ENCODE measurements at regions not wholly inside any gene's neighbourhood (a gene's known extent, or its start where the extent isn't known, plus 50 kb on each side); places are given as distances from the start of the nearest gene placed in this dataset.

DNA sequence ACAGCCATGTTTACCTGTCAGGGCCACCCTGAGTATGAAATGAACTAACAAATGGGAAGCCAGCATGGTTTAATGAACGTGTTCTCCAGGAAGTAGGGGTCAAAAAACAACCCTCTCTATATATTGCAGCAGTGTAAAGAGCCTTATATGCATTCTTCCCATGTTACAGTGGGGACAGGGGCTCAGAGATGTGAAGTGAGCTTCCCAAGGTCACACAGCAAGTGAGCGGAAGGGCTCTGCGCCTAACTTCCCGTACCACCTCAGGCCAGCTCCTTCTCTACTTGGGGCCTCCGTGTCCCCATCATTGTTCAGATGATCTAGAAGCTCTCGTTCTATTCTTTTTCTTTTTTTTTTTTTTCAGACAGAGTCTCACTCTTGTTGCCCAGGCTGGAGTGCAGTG is 105.1 kb upstream of the MAP1LC3B2 start:
- Mint-ChIP-seq H3K9me3 (no peaks in the 10 kb centered on the region), H3K4me3 (no peak overlapping the region), H3K36me3 (no peaks in the 10 kb centered on the region), H3K27me3 (no peaks in the 10 kb centered on the region), H3K27ac (no peak overlapping the region), H3K4me1 (ENCODE audit: low read depth) (no peaks in the 10 kb centered on the region)
- intact Hi-C loops (cut with micrococcal nuclease): no loop called here
- DNase-seq: no peak
- ChIA-PET POLR2A (no interaction called here), CTCF (interaction anchor here (0.9 kb wide), 1 partner anchor 146 kb away, joined by 3 read pairs; no protein-coding TSS in a partner anchor)

DNA sequence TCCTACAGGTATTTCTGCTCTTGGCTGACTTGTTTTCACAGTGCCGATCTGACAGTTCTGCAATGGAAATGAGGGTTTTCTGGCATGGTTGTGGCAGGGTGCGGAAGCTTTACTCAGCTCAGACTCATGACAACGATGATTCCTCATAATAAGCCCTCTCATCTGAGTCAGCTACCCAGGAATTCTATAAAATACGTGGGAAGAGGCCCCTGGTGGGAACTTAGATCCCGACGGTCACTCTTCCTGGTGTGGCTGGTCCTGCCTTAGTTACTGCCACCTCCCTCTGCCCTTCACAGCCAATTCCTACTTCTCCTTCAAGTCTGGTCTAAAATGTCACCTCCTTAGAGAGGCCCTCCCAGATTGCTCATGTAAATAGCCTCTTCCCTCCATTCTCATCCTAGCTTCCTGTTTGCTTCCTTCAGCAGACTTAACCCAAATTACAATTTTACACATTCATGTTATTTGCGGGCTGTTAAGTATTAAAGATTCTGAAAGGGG is 104.2 kb upstream of the MAP1LC3B2 start:
- intact Hi-C loops (cut with micrococcal nuclease): no loop called here
- Mint-ChIP-seq H3K4me1 (ENCODE audit: low read depth) (no peaks in the 10 kb centered on the region), H3K27ac (no peak overlapping the region)

DNA sequence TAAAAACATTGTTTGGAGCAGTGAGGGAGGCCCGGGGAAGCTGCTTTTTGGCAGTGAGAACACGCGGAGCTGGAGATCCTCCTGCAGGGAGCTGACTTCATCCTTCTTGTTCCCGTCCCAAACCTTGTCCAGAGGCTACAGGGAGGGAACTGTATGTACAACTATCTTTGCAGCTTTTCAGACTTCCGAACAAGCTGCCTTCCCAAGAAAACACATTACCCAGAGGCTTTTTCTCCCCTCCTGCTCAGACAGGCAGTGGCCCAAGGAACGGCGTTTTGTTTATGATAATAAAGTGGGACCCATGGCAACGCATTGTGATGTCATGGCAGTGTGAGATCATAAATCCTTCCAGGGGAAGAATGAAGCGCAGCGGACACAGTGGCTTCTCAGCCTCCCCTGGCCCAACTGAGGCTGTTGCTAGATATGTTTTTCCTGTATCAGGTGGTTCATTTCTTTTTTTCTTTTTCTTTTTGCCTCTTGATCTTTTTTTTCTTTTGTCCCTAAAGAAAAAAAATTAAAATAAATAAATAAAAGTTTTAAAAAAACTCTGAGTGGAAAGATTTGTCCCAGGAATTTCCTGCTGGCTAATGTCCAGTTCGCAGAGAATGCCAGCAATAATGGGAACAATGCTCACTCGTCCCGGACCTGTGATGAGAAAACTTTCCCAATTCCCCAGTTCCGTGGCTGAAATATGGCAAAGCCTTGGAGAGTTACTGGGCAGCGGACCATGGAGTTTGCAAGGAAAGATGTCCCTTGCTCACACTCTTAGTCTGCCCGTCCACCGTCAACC is 103.4 kb upstream of the MAP1LC3B2 start:
- Mint-ChIP-seq H3K36me3 (no peaks in the 10 kb centered on the region), H3K4me3 (no peak overlapping the region), H3K27ac (no peak overlapping the region), H3K4me1 (ENCODE audit: low read depth) (no peaks in the 10 kb centered on the region), H3K27me3 (no peaks in the 10 kb centered on the region), H3K9me3 (no peaks in the 10 kb centered on the region)
- ChIA-PET POLR2A (no interaction called here), CTCF (no interaction called here)
- DNase-seq: no peak
- intact Hi-C loops (cut with micrococcal nuclease): no loop called here

More for the DNA sequence above, 104.2 kb upstream of the MAP1LC3B2 start:
- Mint-ChIP-seq H3K4me3 (no peak overlapping the region), H3K27me3 (no peaks in the 10 kb centered on the region), H3K36me3 (no peaks in the 10 kb centered on the region), H3K9me3 (no peaks in the 10 kb centered on the region)
- no peak for DNase-seq
- ChIA-PET POLR2A (no interaction called here), CTCF (no interaction called here)

DNA sequence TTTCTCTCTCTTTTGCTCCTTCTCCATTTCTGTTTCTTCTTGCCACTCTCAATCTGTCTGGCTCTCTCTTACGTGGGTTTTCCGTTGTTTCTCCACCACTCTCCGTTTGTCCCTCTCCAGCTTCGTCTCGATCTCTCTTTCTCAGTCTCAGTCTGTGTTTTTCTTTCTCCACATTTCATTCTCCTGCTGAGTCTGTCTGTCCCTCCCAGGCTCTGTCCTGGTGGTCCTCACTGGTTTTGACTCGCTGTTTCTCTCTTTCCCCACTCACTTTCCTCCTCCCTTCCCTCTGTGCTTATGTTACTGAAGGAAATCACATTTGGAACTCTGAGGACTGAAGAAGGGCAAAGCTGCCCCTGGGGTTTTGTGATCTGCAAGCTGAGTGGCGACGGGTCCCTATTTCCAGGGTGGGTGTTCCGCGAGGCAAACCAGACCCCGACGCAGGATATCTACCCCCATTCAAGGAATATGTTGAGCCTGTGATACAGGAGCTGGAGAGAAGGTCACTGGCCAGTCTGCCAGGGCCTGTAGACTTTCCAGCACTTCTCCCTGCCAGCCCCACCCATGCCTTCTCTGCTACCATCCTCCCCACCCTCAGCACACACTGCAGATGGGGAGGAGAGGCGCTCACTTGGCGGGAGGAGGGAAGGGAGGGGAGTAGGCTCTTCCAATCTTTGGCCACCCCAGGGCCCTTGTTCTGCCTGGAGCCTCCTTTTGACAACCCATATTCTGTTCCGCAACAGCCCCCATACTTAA is 102.7 kb upstream of the MAP1LC3B2 start:
- H3K4me1 Mint-ChIP-seq (ENCODE audit: low read depth): no peaks in the 10 kb centered on the region
- intact Hi-C loops (cut with micrococcal nuclease): no loop called here
- POLR2A ChIA-PET: no interaction called here

DNA sequence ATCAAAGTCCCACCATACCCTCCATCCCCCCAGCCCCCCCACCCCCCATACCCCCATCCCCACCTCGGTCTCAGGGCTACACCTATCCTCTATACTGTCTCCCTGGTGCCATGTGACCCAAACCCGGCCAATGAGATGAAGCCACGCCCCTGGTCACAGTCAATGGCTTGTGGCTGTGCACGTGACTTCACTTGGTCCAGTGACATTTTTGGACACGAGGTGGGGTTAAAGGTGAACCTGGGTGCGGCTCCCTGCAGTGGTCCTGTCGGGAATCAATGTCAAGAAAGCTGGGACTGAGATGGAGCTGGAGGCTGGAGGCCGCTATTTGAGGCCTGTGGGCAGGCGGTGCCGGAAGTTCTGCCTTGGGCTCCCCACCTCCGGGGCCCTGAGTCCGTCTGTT is 100.7 kb upstream of the MAP1LC3B2 start:
- Mint-ChIP-seq H3K36me3 (no peaks in the 10 kb centered on the region), H3K27me3 (no peaks in the 10 kb centered on the region), H3K27ac (no peak overlapping the region), H3K4me3 (no peak overlapping the region), H3K9me3 (no peaks in the 10 kb centered on the region), H3K4me1 (ENCODE audit: low read depth) (no peaks in the 10 kb centered on the region)
- DNase-seq: no peak
- intact Hi-C loops (cut with micrococcal nuclease): no loop called here
- ChIA-PET POLR2A (no interaction called here), CTCF (no interaction called here)

More for the DNA sequence above, 102.7 kb upstream of the MAP1LC3B2 start:
- H3K36me3 Mint-ChIP-seq: no peaks in the 10 kb centered on the region
- no peaks in the 10 kb centered on the region for H3K27me3 Mint-ChIP-seq
- no peak overlapping the region for H3K27ac Mint-ChIP-seq
- CTCF ChIA-PET: no interaction called here
- DNase-seq: no peak
- no peak overlapping the region for H3K4me3 Mint-ChIP-seq
- no peaks in the 10 kb centered on the region for H3K9me3 Mint-ChIP-seq

DNA sequence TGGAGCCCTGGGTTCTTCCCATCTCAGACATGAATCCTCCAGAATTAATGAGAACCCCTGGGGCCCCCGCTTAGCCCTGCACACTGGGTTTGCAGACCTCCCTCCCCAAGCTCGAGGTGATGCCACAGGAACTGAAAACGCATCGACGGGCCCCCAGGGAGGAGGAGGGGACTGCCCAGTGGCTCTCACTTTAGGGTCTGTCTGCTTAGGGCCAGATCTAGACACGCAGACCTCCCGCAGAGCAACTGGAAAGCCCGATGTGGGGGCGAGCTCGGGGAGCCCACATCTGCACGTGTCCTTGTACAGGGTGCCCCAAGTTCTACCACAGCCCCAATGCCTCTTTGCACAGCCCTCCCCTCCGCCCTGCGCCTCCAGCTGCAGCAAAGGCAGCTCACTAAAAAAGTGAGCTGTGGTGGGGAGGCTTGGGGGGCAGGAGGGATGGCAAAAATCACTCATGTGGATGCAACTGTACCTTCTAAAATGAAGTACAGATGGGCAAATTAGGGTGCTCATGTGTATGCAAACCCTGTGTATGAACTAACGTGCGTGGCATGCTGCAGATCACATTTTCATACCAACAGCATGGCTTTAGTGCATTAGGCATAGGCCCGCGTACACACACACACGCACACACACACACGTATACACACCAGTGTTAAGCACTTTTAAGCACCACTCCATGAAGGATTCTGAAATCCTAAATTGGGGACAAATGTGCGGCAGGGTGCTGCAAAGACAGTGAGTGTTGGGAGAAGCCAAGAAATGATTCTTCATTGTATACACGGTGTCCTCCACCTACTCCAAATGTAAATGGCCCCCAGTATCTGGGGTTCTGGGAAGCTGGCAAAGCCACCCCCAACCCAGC is 99.9 kb upstream of the MAP1LC3B2 start:
- intact Hi-C loops (cut with micrococcal nuclease): no loop called here
- DNase-seq: no peak
- no peaks in the 10 kb centered on the region for H3K9me3 Mint-ChIP-seq
- no peaks in the 10 kb centered on the region for H3K4me1 Mint-ChIP-seq (ENCODE audit: low read depth)
- ChIA-PET CTCF (no interaction called here), POLR2A (no interaction called here)
- no peaks in the 10 kb centered on the region for H3K27me3 Mint-ChIP-seq
- no peak overlapping the region for H3K4me3 Mint-ChIP-seq
- no peak overlapping the region for H3K27ac Mint-ChIP-seq
- no peaks in the 10 kb centered on the region for H3K36me3 Mint-ChIP-seq

DNA sequence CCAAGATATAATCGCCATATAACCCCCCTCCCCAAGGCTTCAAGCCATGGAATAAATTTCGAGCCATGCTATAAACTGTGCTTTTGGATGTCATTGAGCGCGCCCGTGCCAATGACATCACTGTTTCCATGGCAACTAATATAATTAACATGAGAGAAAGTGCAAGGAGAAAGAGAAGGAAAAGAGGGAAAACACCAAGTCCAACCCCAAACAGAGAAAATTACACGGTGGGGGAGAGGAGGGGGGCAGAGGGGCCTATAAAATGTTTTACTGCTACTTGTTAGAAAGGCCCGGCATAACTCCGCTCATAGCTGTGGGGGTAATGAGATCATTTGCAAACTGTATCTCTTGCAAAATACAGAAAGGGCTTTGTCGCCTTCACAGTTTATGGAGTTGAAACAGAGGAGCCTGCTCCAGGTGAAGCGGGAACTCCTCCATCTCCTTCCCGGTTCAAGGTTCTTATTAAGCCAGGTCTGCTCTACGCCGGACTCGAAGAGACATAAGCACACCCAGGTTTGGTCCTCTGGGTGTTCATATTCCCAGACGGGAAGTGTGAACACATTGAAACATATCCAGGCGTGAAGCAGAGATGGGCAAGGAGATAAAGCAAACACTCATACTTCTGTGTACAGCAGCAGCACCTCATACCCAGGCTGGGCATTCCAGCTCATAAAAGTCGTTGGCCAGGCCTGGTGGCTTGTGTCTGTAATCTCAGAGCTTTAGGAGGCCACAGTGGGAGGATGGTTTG is 99.1 kb upstream of the MAP1LC3B2 start:
- POLR2A ChIA-PET: no interaction called here
- Mint-ChIP-seq H3K36me3 (no peaks in the 10 kb centered on the region), H3K9me3 (no peaks in the 10 kb centered on the region), H3K27ac (no peak overlapping the region), H3K4me3 (no peak overlapping the region), H3K27me3 (no peaks in the 10 kb centered on the region), H3K4me1 (ENCODE audit: low read depth) (no peaks in the 10 kb centered on the region)
- intact Hi-C loops (cut with micrococcal nuclease): no loop called here
- no peak for DNase-seq
- CTCF ChIA-PET: no interaction called here

DNA sequence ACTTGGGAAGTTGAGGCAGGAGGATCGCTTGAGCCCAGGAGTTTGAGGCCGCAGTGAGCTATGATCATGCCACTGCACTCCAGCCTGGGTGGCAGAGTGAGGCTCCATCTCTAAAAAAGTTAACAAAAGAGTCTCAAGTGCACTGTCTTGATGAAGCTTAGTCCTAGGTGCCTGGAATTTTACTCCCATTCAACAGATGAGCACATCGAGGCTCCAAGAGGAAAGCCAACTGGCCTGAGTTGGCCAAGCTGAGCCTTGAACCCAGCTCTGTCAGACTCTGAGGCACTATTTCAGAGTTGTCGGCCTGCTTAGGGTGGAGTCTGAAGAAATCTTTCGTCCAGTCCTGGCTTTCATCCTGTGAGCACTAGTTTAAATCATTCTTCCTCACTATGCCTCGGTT is 98.1 kb upstream of the MAP1LC3B2 start:
- DNase-seq: no peak
- H3K4me1 Mint-ChIP-seq (ENCODE audit: low read depth): no peaks in the 10 kb centered on the region
- ChIA-PET POLR2A (no interaction called here), CTCF (no interaction called here)
- H3K36me3 Mint-ChIP-seq: no peaks in the 10 kb centered on the region
- H3K27me3 Mint-ChIP-seq: no peaks in the 10 kb centered on the region
- intact Hi-C loops (cut with micrococcal nuclease): no loop called here
- H3K4me3 Mint-ChIP-seq: no peak overlapping the region
- H3K27ac Mint-ChIP-seq: no peak overlapping the region
- no peaks in the 10 kb centered on the region for H3K9me3 Mint-ChIP-seq

DNA sequence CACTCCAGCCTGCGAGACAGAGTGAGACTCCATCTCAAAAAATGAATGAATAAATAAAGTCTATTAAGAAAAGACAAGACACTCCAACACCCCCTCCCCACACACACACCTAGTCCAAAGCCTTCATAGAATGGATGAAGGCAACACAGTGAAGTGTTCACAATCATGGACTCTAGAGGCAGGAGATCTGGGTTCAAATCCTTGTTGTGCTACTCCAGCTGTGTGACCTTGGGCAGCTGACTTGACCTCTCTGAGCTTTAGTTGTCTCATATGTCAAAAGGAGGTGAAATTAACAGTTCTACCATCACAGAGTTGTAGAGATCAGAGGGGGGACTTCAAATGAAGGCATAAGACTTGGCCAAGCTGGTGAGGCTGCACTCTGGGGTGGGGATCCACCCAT is 95.8 kb upstream of the MAP1LC3B2 start:
- Mint-ChIP-seq H3K9me3 (no peaks in the 10 kb centered on the region), H3K36me3 (no peaks in the 10 kb centered on the region), H3K4me3 (no peak overlapping the region), H3K27ac (no peak overlapping the region), H3K27me3 (no peaks in the 10 kb centered on the region), H3K4me1 (ENCODE audit: low read depth) (no peaks in the 10 kb centered on the region)
- POLR2A ChIA-PET: no interaction called here
- CTCF ChIA-PET: no interaction called here
- intact Hi-C loops (cut with micrococcal nuclease): no loop called here
- DNase-seq: no peak

DNA sequence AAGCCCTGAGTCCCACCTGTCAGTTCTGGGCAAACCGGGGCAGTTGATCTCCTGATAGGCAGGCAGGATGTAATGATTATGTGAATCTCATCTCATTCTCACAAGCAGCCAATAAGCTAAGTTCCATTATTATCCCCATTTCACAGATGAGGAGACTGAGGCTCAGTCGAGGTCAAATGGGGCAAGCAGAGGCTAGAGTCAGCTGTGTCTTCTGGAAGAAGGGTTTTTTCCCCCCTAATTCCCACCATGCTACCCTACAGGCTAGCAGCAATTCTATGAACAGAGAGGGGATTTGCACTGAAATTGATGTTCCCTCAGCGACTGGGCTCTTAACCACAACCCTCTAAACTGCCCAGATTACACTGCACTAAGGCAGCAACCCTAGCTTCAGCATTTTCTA is 93.8 kb upstream of the MAP1LC3B2 start:
- Mint-ChIP-seq H3K4me1 (ENCODE audit: low read depth) (no peaks in the 10 kb centered on the region), H3K27me3 (no peaks in the 10 kb centered on the region), H3K4me3 (no peak overlapping the region), H3K9me3 (no peaks in the 10 kb centered on the region), H3K27ac (no peak overlapping the region), H3K36me3 (no peaks in the 10 kb centered on the region)
- ChIA-PET CTCF (no interaction called here), POLR2A (no interaction called here)
- intact Hi-C loops (cut with micrococcal nuclease): no loop called here
- no peak for DNase-seq

DNA sequence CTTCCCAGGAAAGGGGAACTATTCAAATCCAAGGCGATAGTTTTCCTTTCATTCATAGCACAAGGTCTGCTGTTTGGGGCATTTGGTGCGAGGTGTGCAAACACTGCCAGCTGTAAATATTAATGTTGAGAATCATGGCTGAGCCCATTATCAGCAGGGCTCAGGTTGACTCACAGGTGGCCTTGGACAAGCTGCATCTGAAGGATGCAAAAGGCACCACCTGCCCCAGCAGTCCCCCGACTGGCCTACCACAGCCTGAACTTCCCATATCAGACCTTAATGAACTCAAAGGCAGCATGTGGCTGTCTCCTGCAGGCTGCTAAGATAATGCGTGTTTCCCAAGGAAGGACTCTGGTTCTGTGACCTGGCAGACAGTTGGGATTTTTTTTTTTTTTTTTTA is 93.3 kb upstream of the MAP1LC3B2 start:
- intact Hi-C loops (cut with micrococcal nuclease): no loop called here
- POLR2A ChIA-PET: no interaction called here
- no peak overlapping the region for H3K4me3 Mint-ChIP-seq
- CTCF ChIA-PET: no interaction called here
- no peak overlapping the region for H3K27ac Mint-ChIP-seq
- H3K27me3 Mint-ChIP-seq: no peaks in the 10 kb centered on the region
- H3K9me3 Mint-ChIP-seq: no peaks in the 10 kb centered on the region
- no peaks in the 10 kb centered on the region for H3K4me1 Mint-ChIP-seq (ENCODE audit: low read depth)
- no peaks in the 10 kb centered on the region for H3K36me3 Mint-ChIP-seq
- DNase-seq: no peak

DNA sequence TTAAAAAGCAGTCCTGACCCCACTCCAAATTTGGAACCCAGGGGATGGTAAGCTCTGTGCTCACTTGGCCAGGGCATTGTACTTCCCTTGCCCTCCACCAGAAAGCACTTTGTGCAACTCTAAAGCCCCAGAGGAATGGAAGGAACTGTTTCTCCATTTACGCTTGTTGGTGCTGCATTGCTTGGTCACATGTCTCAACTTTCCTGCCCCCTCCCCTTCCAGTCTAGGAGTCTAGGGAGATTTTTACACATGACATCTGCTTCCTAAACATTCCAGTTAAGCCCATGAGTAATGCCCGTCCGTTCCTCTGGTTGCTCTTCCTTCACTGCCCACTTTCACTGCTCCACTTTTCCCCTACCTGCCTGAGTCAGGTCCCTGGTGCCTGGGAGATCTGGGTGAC is 92.6 kb upstream of the MAP1LC3B2 start:
- Mint-ChIP-seq H3K4me3 (no peak overlapping the region), H3K4me1 (ENCODE audit: low read depth) (no peaks in the 10 kb centered on the region), H3K36me3 (no peaks in the 10 kb centered on the region), H3K27me3 (no peaks in the 10 kb centered on the region), H3K9me3 (no peaks in the 10 kb centered on the region), H3K27ac (no peak overlapping the region)
- no peak for DNase-seq
- intact Hi-C loops (cut with micrococcal nuclease): no loop called here
- ChIA-PET POLR2A (no interaction called here), CTCF (no interaction called here)

Data from activated CD4-positive, alpha-beta memory T cell treated with anti-CD3 and anti-CD28 coated beads for 36 hours (primary cell).